ENCODE measurements at regions not wholly inside any gene's neighbourhood (a gene's known extent, or its start where the extent isn't known, plus 50 kb on each side); places are given as distances from the start of the nearest gene placed in this dataset.
"Not testable (repeated sequence)": the region's sequence is repeated elsewhere in the genome, so short reads cannot be mapped to it uniquely, and the experiment has no call there.

GRCh38 chr7:115559877-115560276, 470.7 kb downstream of the TFEC start:
- no peak for DNase-seq
- no peaks in the 10 kb centered on the region for H3K9me3 ChIP-seq
- intact Hi-C loops (cut with DNase I, micrococcal nuclease): no loop called here
- no peak for TF ChIP-seq CTCF (IDR thresholded peaks at IDR 0.05)
- H3K4me1 ChIP-seq (ENCODE audit: low read depth): no peaks in the 10 kb centered on the region
- H3K4me3 ChIP-seq: no peak overlapping the region
- ATAC-seq: no peak
- no peaks in the 10 kb centered on the region for H3K36me3 ChIP-seq (ENCODE audit: low read depth)

DNA sequence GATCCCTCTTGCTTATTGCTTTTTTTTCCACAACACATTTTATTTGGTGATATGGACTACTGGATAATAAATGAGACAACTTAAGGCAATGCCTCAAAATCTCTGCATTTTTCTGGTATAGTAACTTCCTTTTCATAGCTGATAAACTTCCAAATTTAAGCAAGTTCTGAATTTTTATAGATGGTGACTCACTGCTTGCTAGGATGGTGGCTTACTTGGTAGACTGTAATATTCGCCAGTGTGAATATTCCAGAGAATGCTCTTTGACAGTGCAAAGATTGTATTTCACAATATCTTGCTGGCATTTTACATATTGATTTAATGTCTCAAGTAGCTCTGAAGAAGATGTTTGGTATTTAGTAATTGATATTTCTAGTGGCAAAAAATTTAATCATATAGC, 472.4 kb downstream of the TFEC start:
- intact Hi-C loops (cut with DNase I, micrococcal nuclease): no loop called here
- H3K9me3 ChIP-seq: no peaks in the 10 kb centered on the region
- no peaks in the 10 kb centered on the region for H3K36me3 ChIP-seq (ENCODE audit: low read depth)
- H3K4me1 ChIP-seq (ENCODE audit: low read depth): no peaks in the 10 kb centered on the region
- no peak for TF ChIP-seq CTCF (IDR thresholded peaks at IDR 0.05)
- no peak for ATAC-seq
- no peak for DNase-seq
- H3K4me3 ChIP-seq: no peak overlapping the region

- H3K36me3 ChIP-seq (ENCODE audit: low read depth); ATAC-seq; H3K4me3 ChIP-seq; DNase-seq; intact Hi-C loops (cut with DNase I, micrococcal nuclease); H3K9me3 ChIP-seq; H3K4me1 ChIP-seq (ENCODE audit: low read depth): not testable (repeated sequence)
Observed at GRCh38 chr7:115557296-115557695, 473.3 kb downstream of the TFEC start.

DNA sequence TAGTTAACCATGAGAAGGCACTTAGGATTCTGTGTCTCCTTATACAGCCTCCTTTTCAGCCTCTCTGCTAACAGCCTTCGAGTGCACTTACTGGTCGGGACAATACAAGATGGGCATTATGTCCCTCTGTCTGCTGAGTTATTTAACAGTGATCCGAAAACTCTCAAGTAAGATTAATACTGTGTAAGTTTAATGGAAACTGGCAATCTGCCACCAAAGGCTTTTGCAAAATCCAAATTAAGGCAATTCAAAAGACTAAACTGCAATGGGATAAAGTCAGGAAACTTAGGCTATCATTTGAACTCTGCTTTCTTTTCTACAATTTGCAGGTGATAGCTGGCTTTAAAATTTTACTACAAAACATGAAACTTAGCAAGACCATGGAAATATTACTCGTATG, 477.8 kb downstream of the TFEC start:
- intact Hi-C loops (cut with DNase I, micrococcal nuclease): no loop called here
- ATAC-seq: no peak
- TF ChIP-seq CTCF (IDR thresholded peaks at IDR 0.05): no peak

DNA sequence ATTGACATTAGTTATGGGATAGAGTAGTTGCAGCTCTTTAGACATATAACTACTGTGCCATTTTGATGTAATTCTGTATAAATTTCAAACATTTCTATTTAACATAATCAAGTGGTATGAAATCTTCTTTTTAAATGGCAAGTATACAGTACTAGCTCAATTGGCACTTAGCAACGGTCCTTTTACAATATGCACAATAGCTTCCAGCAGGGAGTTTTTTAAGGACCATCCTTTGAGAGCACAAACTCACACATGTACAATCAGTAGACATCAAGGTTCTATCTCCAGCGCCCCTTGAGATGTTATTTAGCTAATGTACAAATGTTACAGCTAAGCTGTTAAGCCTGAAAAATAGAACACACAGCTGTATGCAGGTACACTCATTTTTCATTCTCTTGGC, 480.7 kb downstream of the TFEC start:
- no peaks in the 10 kb centered on the region for H3K36me3 ChIP-seq (ENCODE audit: low read depth)
- TF ChIP-seq CTCF (IDR thresholded peaks at IDR 0.05): no peak
- no peak overlapping the region for H3K4me3 ChIP-seq
- no peak for ATAC-seq
- no peaks in the 10 kb centered on the region for H3K4me1 ChIP-seq (ENCODE audit: low read depth)
- H3K9me3 ChIP-seq: no peaks in the 10 kb centered on the region
- intact Hi-C loops (cut with DNase I, micrococcal nuclease): no loop called here
- no peak for DNase-seq

More for the DNA sequence above, 477.8 kb downstream of the TFEC start:
- H3K4me1 ChIP-seq (ENCODE audit: low read depth): no peaks in the 10 kb centered on the region
- H3K4me3 ChIP-seq: no peak overlapping the region
- H3K9me3 ChIP-seq: no peaks in the 10 kb centered on the region
- no peaks in the 10 kb centered on the region for H3K36me3 ChIP-seq (ENCODE audit: low read depth)
- no peak for DNase-seq

- intact Hi-C loops (cut with DNase I, micrococcal nuclease): no loop called here
- Histone ChIP-seq H3K9me3 (no peaks in the 10 kb centered on the region), H3K4me3 (no peak overlapping the region), H3K36me3 (ENCODE audit: low read depth) (no peaks in the 10 kb centered on the region), H3K4me1 (ENCODE audit: low read depth) (no peaks in the 10 kb centered on the region)
- ATAC-seq (no peak), DNase-seq (no peak)
- TF ChIP-seq CTCF (IDR thresholded peaks at IDR 0.05): no peak
Observed at GRCh38 chr7:115548756-115549155, 481.8 kb downstream of the TFEC start.
